ENCODE measurements at regions not wholly inside any gene's neighbourhood (a gene's known extent, or its start where the extent isn't known, plus 50 kb on each side); places are given as distances from the start of the nearest gene placed in this dataset.

GRCh38 chr4:170674176-170674575 is 584.4 kb upstream of the AADAT start:
- Histone ChIP-seq H3K4me3 (no peak overlapping the region), H3K4me2 (peak overlapping the region in 1 of 11 experiments; percentile 5; a peak in 1 of 22 replicates), H3K27me3 (no peaks in the 10 kb centered on the region), H4K20me1 (no peaks in the 10 kb centered on the region), H3K9me3 (replicated peaks in 1 of 11) (no peaks in the 10 kb centered on the region; a peak in 1 of 22 replicates), H3K4me1 (peaks cover 0 to 13% (median 0%) of the 10 kb centered on the region in 10 experiments; a peak in 7 of 20 replicates), H3K27ac (no peak overlapping the region), H3K36me3 (no peaks in the 10 kb centered on the region), H3K9ac (no peak overlapping the region)
- no peak for TF ChIP-seq Cebpa-rat (IDR thresholded peaks at IDR 0.05)

- Histone ChIP-seq H4K20me1 (no peaks in the 10 kb centered on the region), H3K27me3 (no peaks in the 10 kb centered on the region), H3K9me3 (replicated peaks in 1 of 11) (no peaks in the 10 kb centered on the region), H3K4me2 (peak overlapping the region in 3 of 11 experiments; percentile 4 to 22 (median 20); a peak in 2 of 22 replicates), H3K4me3 (no peak overlapping the region), H3K4me1 (peaks cover 0 to 13% (median 0%) of the 10 kb centered on the region in 10 experiments; a peak in 7 of 20 replicates), H3K27ac (no peak overlapping the region), H3K9ac (no peak overlapping the region), H3K36me3 (no peaks in the 10 kb centered on the region)
- no peak for TF ChIP-seq Cebpa-rat (IDR thresholded peaks at IDR 0.05)
Measured at GRCh38 chr4:170672381-170672965, 582.7 kb upstream of the AADAT start.

GRCh38 chr4:170671171-170671570 is 581.4 kb upstream of the AADAT start:
- no peaks in the 10 kb centered on the region for H3K9me3 ChIP-seq (replicated peaks in 1 of 11)
- no peaks in the 10 kb centered on the region for H3K27me3 ChIP-seq
- no peak overlapping the region for H3K4me3 ChIP-seq
- no peaks in the 10 kb centered on the region for H3K36me3 ChIP-seq
- no peak overlapping the region for H3K4me2 ChIP-seq
- H3K4me1 ChIP-seq = peaks cover 0 to 13% (median 0%) of the 10 kb centered on the region in 10 experiments; a peak in 7 of 20 replicates
- H4K20me1 ChIP-seq = no peaks in the 10 kb centered on the region
- TF ChIP-seq Cebpa-rat (IDR thresholded peaks at IDR 0.05) = no peak
- H3K27ac ChIP-seq = no peak overlapping the region
- H3K9ac ChIP-seq = no peak overlapping the region

GRCh38 chr4:170667814-170668213 is 578.1 kb upstream of the AADAT start:
- Histone ChIP-seq H4K20me1 (no peaks in the 10 kb centered on the region), H3K36me3 (no peaks in the 10 kb centered on the region), H3K27ac (no peak overlapping the region)

GRCh38 chr4:170666909-170667308 is 577.2 kb upstream of the AADAT start:
- Histone ChIP-seq H3K4me3 (no peak overlapping the region), H3K27me3 (no peaks in the 10 kb centered on the region), H3K4me1 (no peaks in the 10 kb centered on the region), H3K36me3 (no peaks in the 10 kb centered on the region), H4K20me1 (no peaks in the 10 kb centered on the region), H3K27ac (no peak overlapping the region), H3K9ac (no peak overlapping the region), H3K9me3 (replicated peaks in 1 of 11) (no peaks in the 10 kb centered on the region), H3K4me2 (no peak overlapping the region)
- no peak for TF ChIP-seq Cebpa-rat (IDR thresholded peaks at IDR 0.05)

More at GRCh38 chr4:170667814-170668213, 578.1 kb upstream of the AADAT start:
- Histone ChIP-seq H3K4me2 (no peak overlapping the region), H3K4me1 (peaks cover 0 to 6% (median 0%) of the 10 kb centered on the region in 10 experiments; a peak in 5 of 20 replicates), H3K4me3 (no peak overlapping the region), H3K9me3 (replicated peaks in 1 of 11) (no peaks in the 10 kb centered on the region), H3K9ac (no peak overlapping the region), H3K27me3 (no peaks in the 10 kb centered on the region)
- TF ChIP-seq Cebpa-rat (IDR thresholded peaks at IDR 0.05) = no peak

- H3K36me3 ChIP-seq = no peaks in the 10 kb centered on the region
- no peak overlapping the region for H3K9ac ChIP-seq
- H3K9me3 ChIP-seq (replicated peaks in 1 of 11) = no peaks in the 10 kb centered on the region
- no peaks in the 10 kb centered on the region for H3K4me1 ChIP-seq
- H3K27me3 ChIP-seq = no peaks in the 10 kb centered on the region
- no peak for TF ChIP-seq Cebpa-rat (IDR thresholded peaks at IDR 0.05)
- no peak overlapping the region for H3K4me2 ChIP-seq
- H3K27ac ChIP-seq = no peak overlapping the region
- no peak overlapping the region for H3K4me3 ChIP-seq
- no peaks in the 10 kb centered on the region for H4K20me1 ChIP-seq
Measured at GRCh38 chr4:170662250-170662649, 572.5 kb upstream of the AADAT start.

- Histone ChIP-seq H4K20me1 (no peaks in the 10 kb centered on the region), H3K4me1 (no peaks in the 10 kb centered on the region), H3K27me3 (no peaks in the 10 kb centered on the region)
Measured at GRCh38 chr4:170657761-170658160, 568.0 kb upstream of the AADAT start.

GRCh38 chr4:170656506-170656905 is 566.8 kb upstream of the AADAT start:
- no peaks in the 10 kb centered on the region for H4K20me1 ChIP-seq
- no peak for TF ChIP-seq Cebpa-rat (IDR thresholded peaks at IDR 0.05)
- no peaks in the 10 kb centered on the region for H3K27me3 ChIP-seq
- no peak overlapping the region for H3K27ac ChIP-seq
- H3K4me2 ChIP-seq = no peak overlapping the region
- no peaks in the 10 kb centered on the region for H3K9me3 ChIP-seq (replicated peaks in 1 of 11)
- H3K36me3 ChIP-seq = no peaks in the 10 kb centered on the region
- no peak overlapping the region for H3K4me3 ChIP-seq
- no peaks in the 10 kb centered on the region for H3K4me1 ChIP-seq
- H3K9ac ChIP-seq = no peak overlapping the region

More at GRCh38 chr4:170657761-170658160, 568.0 kb upstream of the AADAT start:
- Histone ChIP-seq H3K36me3 (no peaks in the 10 kb centered on the region), H3K9me3 (replicated peaks in 1 of 11) (no peaks in the 10 kb centered on the region), H3K4me3 (no peak overlapping the region), H3K27ac (no peak overlapping the region), H3K4me2 (no peak overlapping the region), H3K9ac (no peak overlapping the region)
- no peak for TF ChIP-seq Cebpa-rat (IDR thresholded peaks at IDR 0.05)

GRCh38 chr4:170652571-170652970 is 562.8 kb upstream of the AADAT start:
- no peaks in the 10 kb centered on the region for H4K20me1 ChIP-seq
- H3K9me3 ChIP-seq (replicated peaks in 1 of 11) = peaks cover 0 to 6% (median 0%) of the 10 kb centered on the region in 11 experiments; a peak in 3 of 22 replicates
- H3K4me3 ChIP-seq = no peak overlapping the region
- no peaks in the 10 kb centered on the region for H3K4me1 ChIP-seq
- H3K27me3 ChIP-seq = no peaks in the 10 kb centered on the region
- no peak overlapping the region for H3K27ac ChIP-seq
- TF ChIP-seq Cebpa-rat (IDR thresholded peaks at IDR 0.05) = no peak
- no peak overlapping the region for H3K9ac ChIP-seq
- no peaks in the 10 kb centered on the region for H3K36me3 ChIP-seq
- no peak overlapping the region for H3K4me2 ChIP-seq

- no peaks in the 10 kb centered on the region for H3K27me3 ChIP-seq
- H3K4me3 ChIP-seq = no peak overlapping the region
- no peaks in the 10 kb centered on the region for H3K36me3 ChIP-seq
- no peak overlapping the region for H3K9ac ChIP-seq
- no peaks in the 10 kb centered on the region for H4K20me1 ChIP-seq
- peaks cover 0 to 6% (median 0%) of the 10 kb centered on the region in 11 experiments; a peak in 3 of 22 replicates for H3K9me3 ChIP-seq (replicated peaks in 1 of 11)
- H3K4me2 ChIP-seq = no peak overlapping the region
- TF ChIP-seq Cebpa-rat (IDR thresholded peaks at IDR 0.05) = no peak
- H3K4me1 ChIP-seq = no peaks in the 10 kb centered on the region
- no peak overlapping the region for H3K27ac ChIP-seq
Measured at GRCh38 chr4:170651786-170652185, 562.0 kb upstream of the AADAT start.

Measured in BLaER1 treated with 17β-estradiol and CSF1 and Interleukin-3, amounts not matched to agents 10 nM and 100 nM (cell line).